ENCODE measurements at regions not wholly inside any gene's neighbourhood (a gene's known extent, or its start where the extent isn't known, plus 50 kb on each side); places are given as distances from the start of the nearest gene placed in this dataset.

DNA sequence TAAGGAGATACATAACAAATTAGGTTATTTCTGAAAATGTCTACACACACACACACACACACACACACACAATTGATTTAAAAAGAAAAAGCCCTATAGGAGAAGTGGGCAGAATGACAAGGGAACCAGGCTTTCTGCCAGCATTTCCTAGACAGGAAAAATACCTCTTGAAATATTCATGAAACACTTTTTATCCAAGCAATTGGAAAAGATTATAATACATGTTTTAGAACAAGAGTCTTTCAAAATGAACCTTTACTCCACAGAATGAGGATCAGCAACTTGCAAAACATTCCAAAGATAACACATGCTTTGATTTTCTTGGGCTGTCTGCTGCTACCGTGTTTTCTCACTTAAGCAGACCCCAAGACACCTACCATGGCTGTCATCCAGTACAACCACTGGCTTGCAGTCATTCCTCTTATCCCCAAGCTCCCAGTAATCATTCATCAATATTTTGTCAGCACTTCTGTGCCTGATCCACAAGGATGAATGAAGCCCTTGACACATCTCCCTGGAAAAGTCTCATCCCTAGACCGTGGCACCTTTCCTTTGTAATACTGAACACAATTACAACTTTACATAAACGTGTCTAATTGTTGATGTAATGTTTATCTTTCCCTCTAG is 717.1 kb upstream of the ZNF608 start:
- TF ChIP-seq, protein P1, sequence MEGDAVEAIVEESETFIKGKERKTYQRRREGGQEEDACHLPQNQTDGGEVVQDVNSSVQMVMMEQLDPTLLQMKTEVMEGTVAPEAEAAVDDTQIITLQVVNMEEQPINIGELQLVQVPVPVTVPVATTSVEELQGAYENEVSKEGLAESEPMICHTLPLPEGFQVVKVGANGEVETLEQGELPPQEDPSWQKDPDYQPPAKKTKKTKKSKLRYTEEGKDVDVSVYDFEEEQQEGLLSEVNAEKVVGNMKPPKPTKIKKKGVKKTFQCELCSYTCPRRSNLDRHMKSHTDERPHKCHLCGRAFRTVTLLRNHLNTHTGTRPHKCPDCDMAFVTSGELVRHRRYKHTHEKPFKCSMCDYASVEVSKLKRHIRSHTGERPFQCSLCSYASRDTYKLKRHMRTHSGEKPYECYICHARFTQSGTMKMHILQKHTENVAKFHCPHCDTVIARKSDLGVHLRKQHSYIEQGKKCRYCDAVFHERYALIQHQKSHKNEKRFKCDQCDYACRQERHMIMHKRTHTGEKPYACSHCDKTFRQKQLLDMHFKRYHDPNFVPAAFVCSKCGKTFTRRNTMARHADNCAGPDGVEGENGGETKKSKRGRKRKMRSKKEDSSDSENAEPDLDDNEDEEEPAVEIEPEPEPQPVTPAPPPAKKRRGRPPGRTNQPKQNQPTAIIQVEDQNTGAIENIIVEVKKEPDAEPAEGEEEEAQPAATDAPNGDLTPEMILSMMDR (IDR thresholded peaks at IDR 0.05): no peak
- no peak for TF ChIP-seq POLR2A (IDR thresholded peaks at IDR 0.05)
